Neuronal stem cell (in vitro differentiated cells): ENCODE measurements at regions not wholly inside any gene's neighbourhood (a gene's known extent, or its start where the extent isn't known, plus 50 kb on each side); places are given as distances from the start of the nearest gene placed in this dataset.

Experiments used
- DNase-seq: peaks from one replicate; pipeline ENCODE4 v3.0.0-alpha.2; 2013; ENCODE audit warnings: low spot score
- H2AFZ ChIP-seq: one replicate; pipeline ENCODE4 v1.6.1; 2013; ENCODE audit warnings: mild to moderate bottlenecking, low read length, inconsistent platforms
- H2AK5ac ChIP-seq: 2 replicates; pipeline ENCODE4 v1.6.1; 2013; ENCODE audit warnings: low read depth, mild to moderate bottlenecking, inconsistent platforms, low read length, moderate library complexity, mixed read lengths
- H2BK120ac ChIP-seq: 2 replicates; pipeline ENCODE4 v1.6.1; 2013; ENCODE audit warnings: low read depth, mild to moderate bottlenecking, inconsistent platforms, low read length, moderate library complexity, mixed read lengths
- H2BK12ac ChIP-seq: one replicate; pipeline ENCODE4 v1.6.1; 2013; ENCODE audit warnings: low read length, inconsistent platforms
- H2BK15ac ChIP-seq: 2 replicates; pipeline ENCODE4 v1.6.1; 2013; ENCODE audit warnings: mild to moderate bottlenecking, low read length, inconsistent platforms, mixed read lengths
- H2BK5ac ChIP-seq: one replicate; pipeline ENCODE4 v1.6.1; 2013; ENCODE audit warnings: inconsistent platforms, mild to moderate bottlenecking, low read length, moderate library complexity
- H3K14ac ChIP-seq: one replicate; pipeline ENCODE4 v1.6.1; 2013; ENCODE audit warnings: low read length, inconsistent platforms
- H3K18ac ChIP-seq: 2 replicates; pipeline ENCODE4 v1.6.1; 2013; ENCODE audit warnings: low read length, inconsistent platforms
- H3K23ac ChIP-seq: 2 replicates; pipeline ENCODE4 v1.6.1; 2013; ENCODE audit warnings: low read depth, mild to moderate bottlenecking, mixed read lengths, low read length, inconsistent platforms; ENCODE audit not compliant: poor library complexity
- H3K27ac ChIP-seq: replicated peaks from 3 replicates; pipeline ENCODE4 v1.5.1; 2013; ENCODE audit warnings: low read length, inconsistent platforms
- H3K27me3 ChIP-seq, 3 experiments: 2 replicates each; pipeline ENCODE4 v1.6.1; 2013; ENCODE audit warnings: low read length in 3 of 3, mild to moderate bottlenecking in 2 of 3, inconsistent platforms in 1 of 3, low read depth in 1 of 3, mixed read lengths in 1 of 3, moderate library complexity in 1 of 3; ENCODE audit not compliant: control insufficient read depth in 3 of 3, insufficient read depth in 3 of 3
- H3K36me3 ChIP-seq, 2 donors: replicated peaks in 1 of 2; 2 replicates each; pipeline ENCODE4 v1.6.1; 2013; ENCODE audit warnings: low read length in 2 of 2; ENCODE audit not compliant: control insufficient read depth in 2 of 2, insufficient read depth in 2 of 2
- H3K4ac ChIP-seq: 2 replicates; pipeline ENCODE4 v1.6.1; 2013; ENCODE audit warnings: inconsistent platforms, mild to moderate bottlenecking, low read length, moderate library complexity
- H3K4me1 ChIP-seq, 2 donors: 1 replicate in 1 of 2; 2 replicates in 1 of 2; pipeline ENCODE4 v1.6.1; 2013; ENCODE audit warnings: low read length in 2 of 2, low read depth in 1 of 2; ENCODE audit not compliant: control insufficient read depth in 2 of 2, insufficient read depth in 1 of 2
- H3K4me2 ChIP-seq: one replicate; pipeline ENCODE4 v1.6.1; 2013; ENCODE audit warnings: mild to moderate bottlenecking, low read length, inconsistent platforms; ENCODE audit not compliant: insufficient read depth, poor library complexity, severe bottlenecking
- H3K4me3 ChIP-seq, 2 donors: 2 replicates each; pipeline ENCODE4 v1.5.1; 2013; ENCODE audit warnings: low read length in 2 of 2, mild to moderate bottlenecking in 2 of 2, inconsistent platforms in 1 of 2, moderate library complexity in 1 of 2
- H3K79me1 ChIP-seq: one replicate; pipeline ENCODE4 v1.6.1; 2013; ENCODE audit warnings: low read depth, mild to moderate bottlenecking, inconsistent platforms, low read length, moderate library complexity
- H3K9ac ChIP-seq: one replicate; pipeline ENCODE4 v1.6.1; 2013; ENCODE audit warnings: mild to moderate bottlenecking, low read depth, low read length, inconsistent platforms; ENCODE audit not compliant: poor library complexity
- H3K9me3 ChIP-seq, 2 donors: replicated peaks in 1 of 2; 2 replicates each; pipeline versions ENCODE3 to v1.6.1; 2013; ENCODE audit warnings: low read length in 2 of 2, mild to moderate bottlenecking in 2 of 2, inconsistent platforms in 1 of 2, low read depth in 1 of 2, mixed read lengths in 1 of 2, moderate library complexity in 1 of 2; ENCODE audit not compliant: control insufficient read depth in 2 of 2, insufficient read depth in 1 of 2
- H4K8ac ChIP-seq: one replicate; pipeline ENCODE4 v1.6.1; 2013; ENCODE audit warnings: low read depth, mild to moderate bottlenecking, inconsistent platforms, low read length, moderate library complexity
- H4K91ac ChIP-seq: one replicate; pipeline ENCODE4 v1.6.1; 2013; ENCODE audit warnings: low read length, low read depth, mild to moderate bottlenecking, inconsistent platforms; ENCODE audit not compliant: poor library complexity
- WGBS, 2 donors: extraction: QIAGEN DNeasy Blood & Tissue Kit; methylation state at CpG; one replicate each; pipeline ENCODE4 v1.1.7; 2013; ENCODE audit warnings: missing lambda C conversion rate in 2 of 2, mixed read lengths in 1 of 2; ENCODE audit not compliant: insufficient read length in 2 of 2, insufficient replicate concordance in 1 of 2; ENCODE audit errors: extremely low coverage in 2 of 2; 5-methylcytosine and 5-hydroxymethylcytosine counted together

- DNase-seq = no peak
- Histone ChIP-seq H3K79me1 (no peaks in the 10 kb centered on the region), H2AFZ (no peak overlapping the region)
Observed at GRCh38 chr2:145356056-145356455, 836.1 kb upstream of the ZEB2 start.

GRCh38 chr2:145352484-145352883, 832.6 kb upstream of the ZEB2 start:
- H2BK5ac ChIP-seq = no peak overlapping the region
- no peaks in the 10 kb centered on the region for H3K4me1 ChIP-seq
- no peak overlapping the region for H3K14ac ChIP-seq
- H3K9me3 ChIP-seq = no peaks in the 10 kb centered on the region
- no peak overlapping the region for H2AK5ac ChIP-seq
- no peak overlapping the region for H3K23ac ChIP-seq
- no peak overlapping the region for H3K4ac ChIP-seq
- H4K91ac ChIP-seq = no peak overlapping the region
- H3K27me3 ChIP-seq = no peaks in the 10 kb centered on the region
- H3K18ac ChIP-seq = no peak overlapping the region
- H2BK120ac ChIP-seq = no peak overlapping the region
- no peak overlapping the region for H3K27ac ChIP-seq
- no peak overlapping the region for H3K4me3 ChIP-seq
- no peak overlapping the region for H3K9ac ChIP-seq
- no peak overlapping the region for H3K4me2 ChIP-seq
- H3K36me3 ChIP-seq = no peaks in the 10 kb centered on the region
- H3K79me1 ChIP-seq = no peaks in the 10 kb centered on the region
- no peak overlapping the region for H2BK15ac ChIP-seq
- H2BK12ac ChIP-seq = no peak overlapping the region
- H2AFZ ChIP-seq = no peak overlapping the region
- no peak overlapping the region for H4K8ac ChIP-seq
- DNase-seq = no peak
- WGBS, 2 donors = no CpG with 5 or more reads among the region's 5 CpGs

More at GRCh38 chr2:145356056-145356455, 836.1 kb upstream of the ZEB2 start:
- Histone ChIP-seq H3K27me3 (no peaks in the 10 kb centered on the region), H3K4me1 (peaks cover 6 to 13% of the 10 kb centered on the region in 2 donors), H3K9ac (no peak overlapping the region), H2BK5ac (no peak overlapping the region), H2BK15ac (no peak overlapping the region), H2BK120ac (no peak overlapping the region), H4K8ac (no peak overlapping the region), H3K4me2 (no peak overlapping the region), H3K9me3 (no peaks in the 10 kb centered on the region), H3K4ac (no peak overlapping the region), H3K18ac (no peak overlapping the region), H4K91ac (no peak overlapping the region), H3K4me3 (no peak overlapping the region), H3K36me3 (no peaks in the 10 kb centered on the region), H3K23ac (no peak overlapping the region), H3K27ac (no peak overlapping the region), H3K14ac (no peak overlapping the region), H2BK12ac (no peak overlapping the region), H2AK5ac (no peak overlapping the region)

- Histone ChIP-seq H3K23ac (no peak overlapping the region), H2BK12ac (no peak overlapping the region), H2BK15ac (no peak overlapping the region), H3K79me1 (no peaks in the 10 kb centered on the region), H3K27me3 (no peaks in the 10 kb centered on the region), H3K9ac (no peak overlapping the region), H3K14ac (no peak overlapping the region), H3K4me2 (no peak overlapping the region), H2AK5ac (no peak overlapping the region), H4K91ac (no peak overlapping the region), H3K4ac (no peak overlapping the region), H2BK120ac (no peak overlapping the region), H3K9me3 (no peaks in the 10 kb centered on the region), H3K18ac (no peak overlapping the region), H2BK5ac (no peak overlapping the region), H3K4me1 (no peaks in the 10 kb centered on the region), H2AFZ (no peak overlapping the region), H3K36me3 (no peaks in the 10 kb centered on the region), H4K8ac (no peak overlapping the region), H3K27ac (no peak overlapping the region), H3K4me3 (no peak overlapping the region)
- no CpG with 5 or more reads among the region's 2 CpGs for WGBS, 2 donors
- no peak for DNase-seq
Observed at GRCh38 chr2:145351864-145352425, 832.0 kb upstream of the ZEB2 start.

DNA sequence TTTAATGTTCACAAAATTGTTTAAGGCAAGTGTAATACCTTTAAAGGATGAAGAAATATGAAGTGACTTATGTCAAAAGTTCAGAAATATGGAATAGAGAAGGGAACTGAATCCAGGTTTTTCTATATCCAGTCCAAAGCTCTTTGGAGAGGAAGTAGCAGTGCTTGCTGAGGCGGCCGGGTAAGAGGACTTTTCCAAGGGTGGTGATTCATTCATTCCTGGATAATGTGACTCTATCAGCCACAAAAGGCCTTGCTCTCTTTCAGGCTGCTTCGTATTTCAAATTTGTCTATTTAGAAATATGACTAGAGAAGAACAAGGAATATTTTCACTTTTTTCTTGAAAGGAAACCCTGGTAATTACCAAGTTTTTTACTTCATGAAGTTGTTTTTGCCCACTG, 830.1 kb upstream of the ZEB2 start:
- H4K91ac ChIP-seq = no peak overlapping the region
- H2BK5ac ChIP-seq = no peak overlapping the region
- no peak overlapping the region for H4K8ac ChIP-seq
- no peaks in the 10 kb centered on the region for H3K9me3 ChIP-seq
- no peak overlapping the region for H2BK15ac ChIP-seq
- H2AK5ac ChIP-seq = no peak overlapping the region
- no peak overlapping the region for H3K27ac ChIP-seq
- no peak overlapping the region for H2AFZ ChIP-seq
- no peak overlapping the region for H3K4ac ChIP-seq
- no CpG with 5 or more reads among the region's 3 CpGs for WGBS, 2 donors
- no peak overlapping the region for H2BK120ac ChIP-seq
- no peak overlapping the region for H3K4me3 ChIP-seq
- no peak for DNase-seq
- no peak overlapping the region for H3K4me2 ChIP-seq
- H2BK12ac ChIP-seq = no peak overlapping the region
- no peak overlapping the region for H3K23ac ChIP-seq
- H3K18ac ChIP-seq = no peak overlapping the region
- H3K27me3 ChIP-seq = no peaks in the 10 kb centered on the region
- H3K79me1 ChIP-seq = no peaks in the 10 kb centered on the region
- H3K14ac ChIP-seq = no peak overlapping the region
- H3K36me3 ChIP-seq = no peaks in the 10 kb centered on the region
- no peak overlapping the region for H3K9ac ChIP-seq
- H3K4me1 ChIP-seq = no peaks in the 10 kb centered on the region
